ENCODE measurements at regions not wholly inside any gene's neighbourhood (a gene's known extent, or its start where the extent isn't known, plus 50 kb on each side); places are given as distances from the start of the nearest gene placed in this dataset.
"Not testable (repeated sequence)": the region's sequence is repeated elsewhere in the genome, so short reads cannot be mapped to it uniquely, and the experiment has no call there.

DNA sequence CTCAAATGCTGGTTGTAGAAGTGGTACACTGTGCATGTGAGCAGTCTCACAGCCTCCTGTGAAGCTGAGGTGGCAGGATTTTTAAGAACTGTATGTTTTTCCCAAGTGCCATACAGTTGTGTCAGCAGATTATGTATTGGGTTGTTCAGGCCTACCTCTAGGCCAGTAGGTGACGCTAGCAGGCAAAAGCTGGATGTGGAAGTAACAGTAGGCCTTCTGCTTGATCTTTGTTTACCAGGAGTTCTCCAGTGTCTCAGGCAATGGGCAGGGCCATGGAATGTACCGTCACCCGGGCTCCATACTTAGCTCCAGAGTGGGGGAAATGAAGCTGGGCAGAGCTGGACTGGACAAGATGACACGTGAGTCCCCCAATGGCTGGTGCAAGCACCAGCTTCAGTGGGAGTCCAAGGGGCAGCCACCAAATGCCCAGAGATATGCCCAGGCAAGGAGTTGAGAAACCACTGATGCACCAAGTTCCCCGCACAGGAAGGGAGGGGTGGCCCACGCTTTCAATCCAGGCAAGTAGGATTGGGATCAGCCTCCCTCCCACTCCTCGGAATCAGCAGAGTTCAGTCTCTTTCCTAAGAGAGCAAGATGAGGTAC is 289.7 kb downstream of the HTR1B start:
- no peak for FAIRE-seq

DNA sequence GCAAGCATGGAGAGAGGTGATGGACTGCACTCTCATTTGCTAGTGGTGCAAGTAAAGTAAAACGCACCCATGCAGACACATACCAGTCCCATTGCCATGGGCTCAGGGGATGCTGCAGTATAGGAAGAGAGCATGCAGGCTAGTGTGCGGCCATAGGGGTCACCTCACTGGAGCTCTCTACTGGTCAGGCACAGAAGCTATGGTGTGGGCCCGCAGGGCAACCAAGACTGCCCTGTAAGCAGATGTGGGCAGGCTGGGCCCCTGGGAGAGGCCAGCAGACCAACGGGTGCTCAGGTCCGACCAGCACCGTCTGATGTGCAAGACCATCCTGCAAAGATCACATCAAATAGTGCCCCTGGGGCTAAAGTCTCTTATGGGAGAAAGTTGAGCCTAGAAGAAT is 290.7 kb downstream of the HTR1B start:
- no peak for FAIRE-seq

DNA sequence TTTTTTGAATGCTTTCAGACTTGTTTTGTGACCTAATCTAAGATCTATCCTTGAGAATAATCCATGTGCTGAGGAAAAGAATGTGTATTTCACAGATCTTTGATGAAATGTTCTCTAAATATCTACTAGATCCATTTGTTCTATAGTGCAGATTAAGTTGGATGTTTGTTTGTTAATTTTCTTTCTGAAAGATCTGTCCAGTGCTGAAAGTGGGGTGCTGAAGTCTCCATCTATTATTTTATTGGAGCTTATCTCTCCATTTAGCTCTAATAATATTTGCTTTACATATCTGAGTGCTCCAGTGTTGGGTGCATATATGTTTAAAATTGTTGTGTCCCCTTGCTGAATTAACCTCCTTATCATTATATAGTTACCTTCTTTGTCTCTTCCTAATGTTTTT is 303.6 kb downstream of the HTR1B start:
- no peak for FAIRE-seq

DNA sequence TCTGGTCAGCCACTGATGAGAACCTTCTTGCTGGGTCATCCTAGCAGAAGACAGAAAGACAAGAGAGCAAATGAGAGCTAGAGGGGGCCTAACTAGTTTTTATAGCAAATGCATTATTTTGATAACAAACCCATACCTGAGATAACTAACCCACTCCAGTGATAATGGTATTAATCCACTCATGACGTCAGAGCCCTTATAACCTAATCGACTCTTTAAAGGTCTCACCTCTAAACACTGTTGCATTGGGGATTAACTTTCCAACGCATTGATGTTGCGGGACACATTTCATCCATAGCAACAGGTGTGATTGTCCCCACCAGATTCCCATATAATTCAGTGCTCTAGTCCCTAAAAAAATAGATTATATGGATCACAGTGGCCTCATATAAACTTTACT is 312.1 kb downstream of the HTR1B start:
- no peak for FAIRE-seq

DNA sequence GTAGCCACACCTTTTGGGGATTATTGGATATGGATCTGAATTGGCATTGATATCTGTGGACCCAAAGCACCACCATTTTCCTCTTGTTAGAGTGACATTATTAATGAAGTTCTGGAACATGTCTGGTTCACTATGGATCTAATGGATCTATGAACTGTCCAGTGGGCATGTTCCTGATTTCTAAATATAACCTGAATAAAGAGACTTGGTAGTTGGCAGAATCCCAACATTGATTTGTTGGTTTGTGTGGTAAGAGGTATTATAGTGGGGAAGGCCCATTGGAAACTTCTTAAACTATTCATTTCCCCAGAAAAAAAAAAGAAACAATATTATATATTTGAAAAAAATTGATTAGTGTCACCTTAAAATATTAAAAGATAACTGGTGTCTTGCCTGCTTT is 312.6 kb downstream of the HTR1B start:
- FAIRE-seq, result no peak

DNA sequence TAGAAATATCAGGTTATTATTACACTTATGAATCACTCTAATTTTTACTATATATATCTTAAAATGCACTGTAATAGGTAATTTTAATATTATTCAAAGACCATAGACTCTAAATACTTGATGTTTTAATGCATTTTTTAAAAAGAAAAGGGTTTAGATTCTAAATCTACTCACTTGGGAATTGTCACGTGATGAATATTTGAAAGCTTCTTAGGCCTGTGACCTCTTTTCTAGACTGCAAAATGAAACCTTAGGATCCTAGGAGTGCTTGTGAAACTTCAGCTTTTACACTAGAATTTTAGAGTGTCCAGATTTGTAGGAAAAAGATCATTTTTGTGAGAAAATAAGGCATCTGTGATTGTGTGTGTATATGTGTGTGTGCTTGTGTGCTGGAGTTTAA is 318.0 kb downstream of the HTR1B start:
- no peak for FAIRE-seq

DNA sequence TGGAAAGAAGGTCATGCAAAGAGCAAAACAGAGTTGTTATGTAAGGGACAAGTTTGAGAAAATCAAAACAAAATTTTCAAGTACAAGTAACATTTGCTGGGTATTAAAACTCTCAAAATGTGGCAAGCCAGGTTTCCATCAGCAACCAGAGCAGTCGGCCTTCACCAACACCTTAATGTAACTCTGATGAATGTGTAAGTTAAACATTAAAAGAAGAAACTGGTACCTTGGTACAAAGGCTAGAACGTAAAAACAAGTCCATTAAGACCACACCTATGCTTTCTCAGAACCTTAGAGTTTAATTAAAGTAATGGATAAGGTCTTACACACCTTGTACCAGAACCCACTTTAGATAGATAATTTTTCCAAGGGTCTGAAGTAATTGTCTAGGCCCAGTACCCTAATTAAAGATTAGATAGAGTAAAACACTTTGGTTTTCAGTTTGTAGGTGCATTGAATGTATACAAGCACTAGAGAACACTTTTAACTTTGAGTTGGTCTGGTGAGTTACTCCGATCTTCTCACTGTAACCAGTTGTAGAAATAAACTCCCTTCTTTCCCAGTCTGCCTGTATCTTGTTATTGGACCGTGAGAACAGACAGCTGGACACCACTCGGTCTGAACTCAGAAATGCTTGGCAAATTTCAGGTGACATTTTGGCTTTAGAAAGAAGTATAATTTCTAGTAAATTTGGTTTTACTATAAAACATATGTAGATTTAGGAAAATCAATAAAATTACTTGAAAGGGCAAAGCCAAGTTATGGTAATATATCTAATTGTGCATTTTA is 319.4 kb downstream of the HTR1B start:
- FAIRE-seq, result no peak

DNA sequence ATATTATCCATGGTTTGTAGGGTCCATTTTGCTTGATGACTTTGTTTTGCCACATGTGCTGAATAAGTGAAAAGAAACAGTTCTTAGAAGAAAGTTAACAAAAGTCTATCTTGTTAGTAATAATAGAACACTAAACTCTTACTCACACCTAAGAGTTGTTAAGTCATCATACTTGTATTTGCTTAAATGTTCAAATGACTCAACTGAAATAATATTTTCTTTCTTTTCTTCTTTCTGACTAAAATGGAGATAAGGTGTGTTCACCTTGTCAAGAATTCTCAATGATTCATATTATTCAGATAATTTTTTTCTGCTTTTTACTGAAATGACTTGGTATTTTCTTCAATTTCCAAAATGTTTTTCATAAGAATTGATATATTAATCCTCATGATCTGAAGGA is 327.2 kb downstream of the HTR1B start:
- FAIRE-seq, result no peak

DNA sequence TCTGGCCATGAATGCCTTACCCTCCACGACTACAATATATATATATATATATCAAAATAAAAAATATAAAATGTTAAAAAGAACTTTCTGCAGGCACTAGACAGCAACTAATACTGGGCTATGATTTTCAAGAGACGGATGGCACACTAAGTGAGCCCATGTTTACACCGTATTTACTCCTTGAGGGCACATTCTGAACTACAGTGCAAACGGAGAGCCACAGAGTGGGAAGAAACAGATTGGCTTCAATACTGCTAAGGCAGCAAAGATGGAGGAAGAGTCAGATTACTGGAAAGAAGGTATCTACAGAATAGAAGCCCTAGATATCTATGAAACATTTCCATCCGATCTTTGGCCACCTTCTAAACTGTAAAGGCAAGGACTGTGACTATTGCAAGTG is 330.3 kb downstream of the HTR1B start:
- no peak for FAIRE-seq

DNA sequence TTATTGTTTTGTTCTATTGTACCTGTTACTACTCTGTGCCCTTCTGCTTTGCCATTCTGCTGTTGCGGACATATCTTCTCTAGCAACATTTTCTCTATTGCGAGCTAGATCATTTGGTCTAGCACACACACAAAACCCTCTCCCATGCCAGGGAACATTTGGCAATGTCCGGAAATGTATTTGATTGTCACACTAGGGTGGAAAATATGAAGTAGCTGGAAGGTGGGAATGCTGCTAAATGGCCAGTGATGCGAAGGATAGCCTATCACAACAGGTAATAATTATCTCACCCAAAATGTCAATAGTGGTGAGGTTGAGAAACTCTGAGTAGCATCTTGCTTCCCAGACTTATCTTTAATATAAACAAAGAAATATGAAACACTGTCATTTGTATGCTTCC is 331.9 kb downstream of the HTR1B start:
- FAIRE-seq, result no peak

DNA sequence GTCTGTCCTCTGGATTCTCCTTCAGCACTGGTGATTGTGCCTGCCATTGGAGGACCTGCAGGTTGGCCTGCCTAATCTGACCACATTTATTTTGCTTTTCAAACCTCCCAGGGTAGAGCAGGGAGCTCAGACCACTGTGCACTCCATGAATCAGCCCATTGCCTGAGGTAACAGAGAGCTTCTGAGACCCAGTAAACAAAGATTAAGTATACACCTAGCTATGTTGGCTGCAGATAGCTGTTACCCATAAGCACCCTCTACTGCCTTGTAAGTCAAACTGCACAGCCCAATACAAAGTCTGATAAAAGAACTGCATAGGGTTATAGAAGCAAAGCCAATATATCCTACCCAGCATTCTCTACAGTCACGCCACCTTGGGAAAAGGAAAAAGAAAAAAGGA is 338.7 kb downstream of the HTR1B start:
- FAIRE-seq, result no peak

DNA sequence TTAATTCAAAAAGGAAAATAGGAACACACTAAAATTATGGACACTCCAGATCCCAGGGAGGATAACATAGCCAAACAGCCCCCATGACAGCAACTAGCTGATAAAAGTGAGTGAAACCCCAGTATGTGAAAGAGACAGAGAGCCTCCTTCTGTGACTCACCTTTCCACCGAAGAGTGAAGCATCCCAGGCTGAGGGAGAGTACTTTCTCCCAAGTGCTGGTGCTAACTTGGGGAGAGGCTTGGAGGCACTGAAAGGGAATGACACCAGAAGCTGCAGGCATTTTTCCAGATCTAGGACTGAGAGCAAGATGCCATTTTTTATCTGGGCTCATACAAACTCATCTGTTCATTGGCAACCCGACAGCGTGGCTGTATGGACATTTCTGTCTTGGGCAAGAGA is 339.8 kb downstream of the HTR1B start:
- no peak for FAIRE-seq

DNA sequence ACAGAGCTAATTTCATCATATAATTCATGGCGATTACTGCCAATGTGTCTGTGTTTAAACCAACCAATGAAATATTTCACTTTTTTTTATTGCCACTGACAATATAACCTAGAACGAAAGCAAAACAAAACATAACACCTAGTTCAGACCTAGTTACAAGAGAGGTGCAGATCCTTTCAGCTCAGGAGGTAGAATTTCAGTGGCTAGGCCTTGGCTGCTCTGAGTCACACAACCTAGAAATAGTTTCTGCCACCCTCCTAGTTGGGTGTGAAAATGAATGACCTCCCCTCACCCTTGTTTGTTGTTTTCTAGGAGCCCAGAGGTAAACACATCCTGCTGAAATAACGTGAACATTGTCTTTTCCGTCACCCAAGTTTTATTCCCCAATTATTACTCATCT is 356.3 kb downstream of the HTR1B start:
- FAIRE-seq, result no peak

DNA sequence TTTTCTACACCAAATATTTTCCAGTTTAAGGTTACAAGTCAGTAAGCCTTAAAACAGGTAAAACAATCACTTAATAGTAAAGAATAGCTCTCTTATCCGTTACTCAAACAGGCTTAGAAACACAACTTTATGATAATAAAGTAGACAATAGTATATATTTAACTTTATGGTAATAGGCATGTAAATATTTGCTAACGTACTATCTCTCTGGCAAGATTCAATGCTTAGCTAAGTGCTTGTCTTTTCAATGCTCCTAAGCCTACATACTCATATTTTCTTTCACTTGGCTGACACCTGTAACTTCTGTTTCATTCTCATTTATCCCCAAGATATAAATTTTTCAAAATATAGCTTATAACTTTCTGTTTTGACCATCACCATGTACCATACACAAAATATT is 358.2 kb downstream of the HTR1B start:
- FAIRE-seq, result no peak

DNA sequence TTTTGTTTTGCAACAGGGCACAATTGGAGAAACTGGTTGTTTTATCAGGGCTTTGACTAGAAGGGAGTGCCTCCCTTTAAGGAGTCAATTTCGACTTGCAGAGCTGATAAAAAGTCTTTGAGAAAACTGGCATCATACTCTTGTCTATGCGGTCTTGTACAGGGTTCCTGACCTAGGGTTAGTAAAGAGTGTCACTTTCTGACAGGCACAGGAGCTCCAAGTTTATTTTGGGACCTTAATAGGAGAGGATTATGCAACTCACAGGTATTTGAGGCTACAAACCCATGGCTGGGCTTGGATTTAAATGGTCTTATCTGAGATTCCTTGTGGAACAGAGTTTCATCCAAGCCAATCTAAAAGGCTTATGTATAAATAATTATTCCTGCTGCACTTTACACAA is 365.4 kb downstream of the HTR1B start:
- FAIRE-seq, result no peak

DNA sequence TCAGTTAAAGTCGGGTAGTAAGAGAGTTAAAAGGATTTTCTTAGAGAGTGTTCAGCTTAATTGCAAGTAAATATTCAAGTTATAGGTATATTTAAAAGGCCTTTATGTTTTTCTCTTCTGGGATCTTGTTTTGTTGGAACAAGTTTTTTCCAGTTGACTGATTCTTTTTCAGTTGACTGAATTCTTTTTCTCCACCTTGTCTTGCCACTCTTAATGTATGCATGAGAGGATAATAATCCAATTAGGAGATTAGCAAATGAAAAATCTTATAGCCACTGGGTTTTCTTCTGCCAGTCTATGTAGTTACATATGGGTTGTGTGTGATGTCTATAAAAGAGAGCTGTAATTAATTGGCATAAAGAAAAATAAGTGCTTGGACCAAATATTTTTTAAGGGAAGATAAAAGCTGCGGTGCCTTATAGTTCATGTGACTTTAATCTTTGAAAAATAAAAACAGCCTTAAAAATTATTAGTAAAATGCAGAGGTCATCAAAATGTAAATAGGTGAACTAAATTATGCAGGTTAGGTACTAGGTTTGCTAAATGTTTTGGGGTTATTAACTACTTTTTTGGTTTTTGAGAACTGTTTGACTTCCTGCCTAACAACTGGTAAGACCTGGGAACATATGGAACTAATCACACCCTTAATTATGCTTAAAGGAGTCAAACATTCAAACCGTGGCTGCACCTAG is 367.2 kb downstream of the HTR1B start:
- no peak for FAIRE-seq

DNA sequence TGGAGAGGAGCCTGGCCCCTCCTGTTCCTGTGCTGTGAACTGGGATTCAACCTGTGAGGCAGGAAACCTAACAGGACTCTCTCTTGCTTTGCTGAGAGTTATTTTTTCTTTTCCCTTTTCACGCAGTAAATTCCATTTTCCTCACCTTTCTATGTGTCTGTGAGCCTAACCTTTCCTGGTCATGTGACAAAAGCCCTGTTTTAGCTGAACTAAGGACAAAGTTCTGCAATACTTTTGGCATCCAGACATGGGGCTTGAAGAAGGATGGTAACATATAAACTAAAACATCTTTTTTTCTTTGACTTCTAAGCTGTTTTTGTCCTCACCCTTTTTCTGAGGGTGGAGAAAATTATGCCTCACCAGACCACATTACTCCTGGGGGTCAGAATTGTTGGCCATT is 368.5 kb downstream of the HTR1B start:
- FAIRE-seq, result no peak

DNA sequence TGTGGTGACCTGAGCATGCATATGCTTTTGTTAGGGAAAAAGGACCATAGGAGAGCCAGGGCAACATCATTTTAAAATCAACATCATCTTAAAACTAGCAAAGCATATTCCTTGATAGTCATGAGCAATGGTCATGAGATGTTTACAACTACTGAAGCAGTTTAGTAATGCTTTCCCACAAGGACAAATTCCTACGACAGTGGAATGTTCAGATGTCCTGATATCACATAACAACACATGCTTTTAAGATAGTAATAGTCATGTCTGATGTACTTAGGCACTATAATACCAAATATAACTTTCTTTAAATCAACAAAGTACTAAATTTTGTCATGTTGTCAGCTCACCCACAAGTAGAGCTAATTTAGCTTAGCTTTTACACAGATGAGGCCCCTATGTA is 370.3 kb downstream of the HTR1B start:
- no peak for FAIRE-seq

DNA sequence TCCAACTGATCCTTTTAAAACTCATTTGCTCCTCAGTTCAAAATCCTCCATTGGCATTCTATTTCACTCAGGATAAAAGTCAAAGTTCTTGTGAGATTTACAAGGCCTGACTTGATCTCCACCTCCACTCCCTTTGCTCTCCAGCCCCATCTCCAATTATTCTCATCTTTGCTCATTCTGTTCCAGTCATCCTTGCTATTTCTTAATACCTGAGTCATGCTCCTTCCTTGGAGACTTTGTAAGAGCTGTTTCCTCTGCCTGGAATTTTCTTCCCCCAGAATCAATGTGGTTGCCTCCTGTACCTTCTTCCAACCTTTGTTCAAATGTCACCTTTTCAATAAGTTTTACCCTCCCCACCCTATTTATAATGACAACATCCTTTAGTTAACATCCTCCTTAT is 373.5 kb downstream of the HTR1B start:
- no peak for FAIRE-seq

DNA sequence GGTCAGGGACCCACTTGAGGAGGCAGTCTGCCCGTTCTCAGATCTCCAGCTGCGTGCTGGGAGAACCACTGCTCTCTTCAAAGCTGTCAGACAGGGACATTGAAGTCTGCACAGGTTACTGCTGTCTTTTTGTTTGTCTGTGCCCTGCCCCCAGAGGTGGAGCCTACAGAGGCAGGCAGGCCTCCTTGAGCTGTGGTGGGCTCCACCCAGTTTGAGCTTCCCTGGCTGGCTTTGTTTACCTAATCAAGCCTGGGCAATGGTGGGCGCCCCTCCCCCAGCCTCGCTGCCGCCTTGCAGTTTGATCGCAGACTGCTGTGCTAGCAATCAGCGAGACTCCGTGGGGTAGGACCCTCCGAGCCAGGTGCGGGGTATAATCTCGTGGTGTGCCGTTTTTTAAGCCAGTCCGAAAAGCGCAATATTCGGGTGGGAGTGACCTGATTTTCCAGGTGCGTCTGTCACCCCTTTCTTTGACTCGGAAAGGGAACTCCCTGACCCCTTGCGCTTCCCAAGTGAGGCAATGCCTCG is 375.4 kb downstream of the HTR1B start:
- not testable (repeated sequence) for FAIRE-seq

DNA sequence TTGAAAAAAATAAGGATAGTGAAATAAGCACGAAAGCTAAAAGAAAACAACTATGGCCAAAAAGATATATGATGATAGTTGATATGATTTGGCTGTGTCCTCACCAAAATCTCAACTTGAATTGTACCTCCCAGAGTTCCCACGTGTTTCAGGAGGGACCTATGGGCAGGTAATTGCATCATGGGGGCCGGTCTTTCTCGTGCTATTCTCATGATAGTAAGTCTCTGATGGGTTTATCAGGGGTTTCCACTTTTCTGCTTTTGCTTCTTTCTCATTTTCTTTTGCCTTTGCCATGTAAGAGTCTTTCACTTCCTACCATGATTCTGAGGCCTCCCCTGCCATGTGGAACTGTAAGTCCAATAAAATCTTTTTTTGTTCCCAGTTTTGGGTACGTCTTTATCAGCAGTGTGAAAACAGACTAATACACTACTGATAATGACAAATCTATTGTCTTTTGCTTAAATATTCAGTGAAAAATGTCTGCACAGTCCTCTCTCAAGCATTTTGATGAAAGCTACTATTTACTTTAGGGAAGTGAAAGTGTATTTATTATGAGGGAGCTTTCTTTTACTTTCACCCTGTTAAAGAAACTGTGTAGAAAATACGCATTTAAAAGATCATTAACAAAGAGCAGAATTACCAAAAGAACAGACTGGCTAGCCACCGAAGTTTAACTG is 389.1 kb downstream of the HTR1B start:
- FAIRE-seq, result no peak

DNA sequence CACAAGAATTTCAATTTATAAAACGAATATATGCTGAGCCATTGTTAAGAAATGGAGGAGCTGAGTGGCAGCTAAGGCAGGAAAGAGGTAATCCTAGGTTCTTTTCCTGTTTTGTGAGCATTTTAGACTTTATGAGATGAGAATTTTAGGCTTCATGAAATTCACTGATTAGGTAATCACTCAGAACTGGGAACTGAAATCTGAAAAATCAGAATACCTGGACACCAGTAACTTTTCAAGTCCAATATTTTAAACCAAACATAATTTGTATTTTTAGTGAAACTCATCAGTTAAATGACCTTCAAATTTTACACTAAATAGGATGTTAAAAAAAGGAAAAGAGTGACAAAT is 389.9 kb downstream of the HTR1B start:
- FAIRE-seq, result no peak

DNA sequence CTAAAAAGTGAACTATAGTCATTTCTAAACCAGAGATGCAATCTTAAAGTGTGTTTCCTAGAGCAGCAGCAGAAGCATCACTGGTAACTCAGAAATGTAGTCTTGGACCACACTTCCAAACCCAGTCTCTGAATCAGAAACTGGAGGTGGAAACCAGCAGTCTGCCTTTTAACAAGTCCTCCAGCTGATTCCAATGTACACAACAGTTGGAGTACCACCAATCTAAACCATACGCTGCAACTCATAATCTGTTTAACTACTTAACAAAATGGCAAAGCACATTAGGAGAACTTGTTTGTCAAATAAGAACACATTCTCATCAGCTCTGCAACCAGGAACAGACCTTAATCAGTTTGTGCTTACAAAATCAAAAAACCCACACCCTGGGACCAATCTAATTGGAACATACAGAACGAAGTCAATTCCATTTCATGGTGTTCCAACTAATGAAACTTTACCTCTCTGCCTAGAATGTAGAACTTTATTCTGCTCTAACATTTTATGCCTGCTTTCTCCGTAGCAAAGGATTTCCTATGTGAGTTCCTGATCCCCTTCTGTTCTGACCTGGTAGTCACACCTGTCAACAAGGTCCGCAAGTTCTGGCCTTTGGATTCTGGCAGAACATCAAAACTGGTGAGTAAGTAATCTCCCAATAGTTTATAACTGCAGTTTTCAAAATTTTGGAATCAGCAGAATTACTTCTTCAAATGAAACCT is 390.4 kb downstream of the HTR1B start:
- FAIRE-seq, result no peak

Measured in A204.1 (cell line).